ENCODE measurements at regions not wholly inside any gene's neighbourhood (a gene's known extent, or its start where the extent isn't known, plus 50 kb on each side); places are given as distances from the start of the nearest gene placed in this dataset.
"Not testable (repeated sequence)": the region's sequence is repeated elsewhere in the genome, so short reads cannot be mapped to it uniquely, and the experiment has no call there.

- no peak for DNase-seq (ENCODE audit: low spot score)
Measured at GRCh38 chr2:226320076-226320948, 479.3 kb downstream of the IRS1 start.

GRCh38 chr2:226317970-226318369 lies 481.6 kb downstream of the IRS1 start:
- DNase-seq (ENCODE audit: low spot score): no peak

GRCh38 chr2:226313060-226313459 lies 486.6 kb downstream of the IRS1 start:
- no peak for DNase-seq (ENCODE audit: low spot score)

GRCh38 chr2:226312155-226312554 lies 487.5 kb downstream of the IRS1 start:
- no peak for DNase-seq (ENCODE audit: low spot score)

DNA sequence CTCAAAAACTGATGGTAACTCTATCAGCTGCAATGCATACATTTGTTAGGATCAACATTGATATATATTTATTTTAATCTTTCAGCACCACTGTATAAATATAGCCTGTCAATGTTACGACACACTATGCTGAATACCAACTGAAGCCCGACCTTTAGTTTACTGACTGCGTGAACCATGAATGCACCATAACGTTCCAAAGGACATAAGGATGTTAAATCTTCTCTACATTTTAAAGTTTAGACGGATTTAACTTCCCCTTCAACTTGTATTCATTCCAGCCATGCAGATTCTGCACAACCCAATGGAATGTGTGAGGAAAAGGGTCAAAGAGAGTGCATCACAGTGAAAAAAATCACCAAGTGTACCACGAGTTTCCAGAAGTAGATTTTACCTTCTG lies 489.5 kb downstream of the IRS1 start:
- DNase-seq (ENCODE audit: low spot score): no peak

DNA sequence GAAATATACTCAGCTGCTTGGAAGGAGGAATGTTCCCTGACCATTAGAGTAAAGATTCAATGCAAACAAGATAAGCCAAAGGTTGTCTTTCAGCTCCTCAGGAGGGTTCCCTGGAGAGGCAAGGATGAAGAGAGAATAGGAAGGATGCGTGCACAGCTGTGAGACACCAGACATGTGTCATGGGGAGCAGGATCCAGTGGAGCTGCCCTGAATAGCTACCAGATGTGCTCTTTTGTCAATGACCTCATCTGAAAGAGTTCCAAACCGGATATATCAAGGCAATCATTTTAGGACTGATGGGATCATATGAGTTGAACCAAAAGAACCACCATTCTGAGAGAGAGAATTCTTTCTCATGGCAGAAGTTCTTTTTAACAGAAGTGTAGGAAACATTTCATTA lies 490.6 kb downstream of the IRS1 start:
- DNase-seq (ENCODE audit: low spot score): no peak

- DNase-seq (ENCODE audit: low spot score): no peak
Measured at GRCh38 chr2:226308323-226308680, 491.3 kb downstream of the IRS1 start.

DNA sequence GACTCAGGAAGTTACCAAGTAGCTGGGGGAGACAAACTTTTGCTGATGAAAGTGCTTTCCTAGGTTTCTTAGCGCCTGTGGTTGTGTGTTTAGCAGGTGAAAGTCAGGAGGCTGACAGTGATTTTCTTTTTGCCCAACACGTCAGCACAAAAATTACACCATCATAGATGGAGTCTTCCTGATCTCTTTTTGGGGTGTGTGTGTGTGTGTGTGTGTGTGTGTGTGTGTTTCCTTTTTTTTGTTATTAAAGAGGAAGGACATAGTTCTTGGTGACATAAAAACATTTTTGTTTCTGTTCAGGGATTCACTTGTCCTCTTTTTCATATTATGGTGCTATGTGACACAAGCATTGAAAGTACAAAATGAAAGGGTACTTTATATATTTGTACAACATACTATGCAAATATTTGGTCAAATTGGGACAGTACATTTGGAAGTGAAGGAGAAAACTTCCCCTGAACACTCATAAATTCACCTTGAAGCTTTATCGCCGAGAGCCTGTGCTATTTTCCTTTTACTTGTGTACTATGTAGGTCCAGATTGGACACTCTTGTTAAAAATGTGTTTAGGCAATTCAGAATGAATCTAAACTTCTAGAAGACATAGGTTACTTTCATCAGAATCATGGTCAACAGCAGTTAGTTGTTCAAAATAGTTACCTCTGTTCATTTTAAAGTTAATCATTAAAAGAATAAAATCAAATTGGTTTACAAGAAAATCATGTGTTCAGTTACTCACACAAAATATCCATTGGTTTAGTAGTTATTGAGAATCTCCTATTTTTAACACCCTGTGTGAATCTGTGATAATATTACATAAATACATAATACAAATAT lies 491.9 kb downstream of the IRS1 start:
- no peak for DNase-seq (ENCODE audit: low spot score)

GRCh38 chr2:226306969-226307368 lies 492.7 kb downstream of the IRS1 start:
- no peak for DNase-seq (ENCODE audit: low spot score)

GRCh38 chr2:226304308-226304707 lies 495.3 kb downstream of the IRS1 start:
- no peak for DNase-seq (ENCODE audit: low spot score)

- DNase-seq (ENCODE audit: low spot score): no peak
Measured at GRCh38 chr2:226303707-226304106, 495.9 kb downstream of the IRS1 start.

GRCh38 chr2:226300196-226300886 lies 499.3 kb downstream of the IRS1 start:
- no peak for DNase-seq (ENCODE audit: low spot score)

DNA sequence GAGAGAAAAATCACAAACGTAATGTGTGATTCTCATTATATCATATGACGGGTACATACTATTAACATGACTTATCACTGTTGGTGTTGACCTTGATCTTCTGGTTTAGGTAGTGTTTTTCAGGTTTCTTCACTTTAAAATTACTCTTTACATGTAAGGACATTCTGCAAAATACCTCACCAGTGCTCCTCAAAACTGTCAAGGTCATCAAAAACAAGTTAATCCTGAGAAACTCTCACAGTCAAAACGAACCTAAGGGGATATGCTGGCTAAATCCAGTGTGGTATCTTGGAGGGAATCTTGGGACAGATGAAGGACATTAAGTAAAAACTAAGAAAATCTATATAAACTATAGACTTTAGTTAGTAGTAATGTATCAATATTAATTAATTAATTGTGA lies 499.8 kb downstream of the IRS1 start:
- DNase-seq (ENCODE audit: low spot score): no peak

GRCh38 chr2:226295681-226296080 lies 503.9 kb downstream of the IRS1 start:
- DNase-seq (ENCODE audit: low spot score): no peak

DNA sequence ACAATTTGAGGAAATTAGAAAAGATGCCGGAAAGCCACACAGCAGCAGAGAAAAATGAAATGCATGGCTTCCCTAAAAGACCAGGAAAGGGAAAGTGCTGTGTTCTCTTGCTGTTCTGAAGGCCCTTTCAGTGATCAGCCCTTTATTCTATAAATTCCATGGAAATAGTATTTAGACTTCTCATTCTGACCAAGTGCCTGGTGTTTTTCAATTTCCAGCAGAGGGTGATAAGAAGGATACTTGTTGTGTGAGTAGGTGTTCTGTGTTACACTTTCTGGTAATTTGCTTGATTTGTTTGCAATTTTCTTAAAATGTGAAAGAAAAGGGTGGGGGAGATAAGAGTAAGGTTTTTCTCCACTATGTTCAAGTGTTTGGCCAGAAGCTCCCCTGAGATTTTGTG lies 504.5 kb downstream of the IRS1 start:
- DNase-seq (ENCODE audit: low spot score): no peak

DNA sequence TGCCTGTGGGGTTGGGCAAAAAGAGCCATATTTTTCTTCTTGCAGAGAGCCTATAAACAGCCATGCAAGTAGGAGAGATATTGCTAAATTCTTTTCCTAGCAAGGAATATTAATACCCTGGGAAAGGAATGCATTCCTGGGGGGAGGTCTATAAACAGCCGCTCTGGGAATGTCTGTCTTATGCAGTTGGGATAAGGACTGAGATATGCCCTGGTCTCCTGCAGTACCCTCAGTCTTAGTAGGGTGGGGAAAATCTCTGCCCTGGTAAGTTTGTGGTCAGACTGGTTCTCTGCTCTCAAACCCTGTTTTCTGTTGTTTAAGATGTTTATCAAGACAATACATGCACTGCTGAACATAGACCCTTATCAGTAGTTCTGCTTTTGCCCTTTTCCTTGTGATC lies 508.3 kb downstream of the IRS1 start:
- not testable (repeated sequence) for DNase-seq (ENCODE audit: low spot score)

DNA sequence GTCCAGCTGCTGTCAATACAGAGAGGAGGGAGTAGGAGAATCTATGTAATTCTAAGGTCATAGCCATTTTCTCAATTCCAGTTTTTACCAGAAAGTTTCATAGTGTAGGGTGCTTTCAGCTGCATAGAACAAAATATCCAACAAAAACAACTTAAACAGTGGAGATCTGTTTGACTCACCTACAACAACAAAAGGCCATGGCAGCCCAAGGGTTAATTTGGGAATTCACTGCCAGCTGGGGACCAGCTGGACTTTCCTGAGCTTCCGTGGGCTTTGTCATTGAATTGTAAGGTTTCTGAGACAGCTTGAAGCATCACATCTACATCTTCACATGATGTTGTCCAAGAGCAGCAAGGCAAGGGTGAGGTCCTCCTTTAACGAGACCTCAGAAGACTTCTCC lies 512.7 kb downstream of the IRS1 start:
- no peak for DNase-seq (ENCODE audit: low spot score)

DNA sequence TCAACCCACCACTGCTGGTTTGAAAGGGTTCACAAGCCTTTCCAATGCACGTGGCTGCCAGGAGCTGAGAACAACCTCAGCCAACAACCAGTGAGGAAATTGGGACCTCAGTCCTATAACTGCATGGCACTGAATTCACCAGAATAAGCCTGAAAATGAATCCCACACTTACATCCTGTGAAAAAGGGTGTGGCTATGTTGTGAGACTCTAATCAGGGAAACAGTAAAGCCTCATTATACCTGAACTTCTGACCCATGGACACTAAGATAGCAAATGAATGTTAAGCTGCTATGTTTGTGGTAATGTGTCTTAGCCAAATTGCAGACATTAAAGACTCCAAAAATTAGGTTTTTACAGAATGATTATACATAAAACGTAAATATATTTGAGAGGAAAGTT lies 515.8 kb downstream of the IRS1 start:
- DNase-seq (ENCODE audit: low spot score): no peak

DNA sequence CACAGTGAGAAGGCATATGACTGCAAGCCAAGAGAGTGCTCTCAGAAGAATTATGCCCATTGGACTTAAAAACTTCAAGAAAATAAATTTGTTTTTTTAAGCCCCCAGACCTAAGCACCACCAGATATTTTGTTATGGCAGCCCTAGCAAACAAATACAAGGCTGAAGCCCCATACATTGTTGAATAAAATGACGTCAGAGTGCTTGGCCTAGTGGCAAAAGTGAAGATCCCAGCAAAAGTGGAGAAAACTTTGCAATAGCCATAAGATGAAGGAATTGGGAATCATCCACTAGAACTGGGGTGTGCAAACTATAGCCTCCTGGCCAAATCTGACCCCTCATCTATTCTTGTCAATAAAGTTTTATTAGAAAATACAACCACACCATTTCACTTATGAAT lies 517.5 kb downstream of the IRS1 start:
- no peak for DNase-seq (ENCODE audit: low spot score)

GRCh38 chr2:226280136-226280535 lies 519.5 kb downstream of the IRS1 start:
- DNase-seq (ENCODE audit: low spot score): not testable (repeated sequence)

DNA sequence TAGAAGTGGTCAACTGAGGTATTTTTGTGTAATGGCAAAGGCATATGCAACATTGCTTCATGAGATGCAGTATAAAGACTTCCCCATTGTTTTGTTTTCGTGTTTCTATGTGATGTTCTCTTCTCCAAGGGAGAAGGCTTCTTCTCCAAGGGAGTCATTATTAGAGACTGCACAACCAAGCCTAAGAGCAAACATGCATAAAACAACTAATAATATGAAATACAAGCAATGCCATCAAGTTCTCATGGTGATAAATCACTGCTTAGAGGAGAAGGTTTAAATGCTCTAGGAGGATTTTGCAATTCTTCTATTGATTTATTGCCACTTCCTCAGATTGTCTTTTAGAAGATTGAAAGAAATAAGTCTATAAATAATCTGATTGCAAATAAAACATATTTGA lies 524.4 kb downstream of the IRS1 start:
- DNase-seq (ENCODE audit: low spot score): no peak

DNA sequence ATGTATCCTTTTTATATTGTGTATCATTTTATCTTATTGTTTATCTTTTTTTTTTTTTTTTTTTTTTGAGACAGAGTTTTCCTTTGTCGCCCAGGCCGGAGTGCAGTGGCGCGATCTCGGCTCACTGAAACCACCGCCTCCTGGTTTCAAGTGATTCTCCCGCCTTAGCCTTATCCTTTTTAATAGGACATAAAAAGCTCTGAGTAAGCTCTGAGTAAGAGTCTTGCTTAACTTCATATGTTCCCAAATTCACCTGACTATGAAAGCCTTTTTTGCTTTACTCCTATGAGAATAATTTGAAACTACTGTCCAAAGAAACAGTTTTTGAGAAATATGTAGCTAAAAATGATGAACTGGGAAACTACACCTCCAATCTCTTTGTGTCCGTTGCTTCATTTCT lies 525.5 kb downstream of the IRS1 start:
- DNase-seq (ENCODE audit: low spot score): no peak

DNA sequence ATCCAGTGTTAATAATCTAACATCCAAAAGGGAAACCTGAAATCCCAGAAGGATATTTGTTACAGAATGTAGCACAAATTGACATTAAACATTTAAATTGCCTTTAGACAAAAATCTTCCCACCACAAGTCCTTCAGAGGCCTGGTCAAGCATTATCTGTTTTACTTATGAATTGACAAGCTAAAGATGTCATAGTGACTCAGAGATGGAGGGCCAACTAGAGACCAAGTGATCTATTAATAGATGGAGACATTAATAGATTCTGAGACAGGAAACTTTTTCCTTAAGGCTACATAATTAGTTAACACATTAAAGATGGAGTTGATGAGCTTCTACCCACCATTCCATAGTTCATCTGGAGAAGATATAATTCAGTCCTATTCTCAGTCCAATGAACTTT lies 526.2 kb downstream of the IRS1 start:
- no peak for DNase-seq (ENCODE audit: low spot score)

Measured in LoVo (cell line).